T-helper 2 cell treated with Interferon-gamma antibody and Interleukin-4, amounts not matched to agents 5 μg/mL and 100 μg/mL, for 36 hours (primary cell): ENCODE measurements at regions not wholly inside any gene's neighbourhood (a gene's known extent, or its start where the extent isn't known, plus 50 kb on each side); places are given as distances from the start of the nearest gene placed in this dataset.
"Not testable (repeated sequence)": the region's sequence is repeated elsewhere in the genome, so short reads cannot be mapped to it uniquely, and the experiment has no call there.

Source experiments
- DNase-seq: peaks from one replicate; pipeline ENCODE4 v3.0.0; 2021; ENCODE audit warnings: low spot score
- H3K27ac Mint-ChIP-seq: one replicate; pipeline ENCODE4 v1.8.0; 2021; ENCODE audit warnings: mild to moderate bottlenecking, mixed read lengths
- H3K27me3 Mint-ChIP-seq: one replicate; pipeline ENCODE4 v1.8.0; 2021; ENCODE audit warnings: low read depth, mixed read lengths
- H3K36me3 Mint-ChIP-seq: one replicate; pipeline ENCODE4 v1.8.0; 2021; ENCODE audit warnings: low read depth, mixed read lengths
- H3K4me1 Mint-ChIP-seq: one replicate; pipeline ENCODE4 v1.8.0; 2021; ENCODE audit warnings: low read depth, mixed read lengths
- H3K4me3 Mint-ChIP-seq: one replicate; pipeline ENCODE4 v1.8.0; 2022; ENCODE audit warnings: mild to moderate bottlenecking, moderate library complexity, mixed read lengths
- H3K9me3 Mint-ChIP-seq: one replicate; pipeline ENCODE4 v1.8.0; 2021; ENCODE audit warnings: mixed read lengths

DNA sequence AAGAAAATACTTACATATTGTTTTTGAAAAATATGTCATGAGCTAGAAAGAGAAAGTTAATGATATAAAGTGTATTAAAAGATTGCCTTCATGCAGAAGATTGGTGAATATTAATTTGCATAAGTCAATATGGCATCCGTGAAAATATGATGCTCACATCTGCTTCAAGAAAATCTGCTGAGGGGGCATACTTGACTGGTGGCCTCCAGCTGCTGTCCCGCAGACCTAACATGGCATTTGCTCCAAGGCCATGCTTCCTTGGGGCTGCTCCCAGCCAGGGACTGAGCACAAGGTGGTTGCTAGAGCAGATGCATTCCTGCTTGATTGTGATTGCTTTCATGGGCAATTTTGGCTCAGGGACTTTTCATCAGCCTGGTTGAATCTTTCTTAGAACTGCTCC lies 133.8 kb downstream of the TTC6 start:
- DNase-seq: no peak
- H3K9me3 Mint-ChIP-seq: no peaks in the 10 kb centered on the region
- no peaks in the 10 kb centered on the region for H3K36me3 Mint-ChIP-seq
- H3K4me1 Mint-ChIP-seq: no peaks in the 10 kb centered on the region
- no peak overlapping the region for H3K27ac Mint-ChIP-seq
- no peaks in the 10 kb centered on the region for H3K27me3 Mint-ChIP-seq
- H3K4me3 Mint-ChIP-seq: no peak overlapping the region

DNA sequence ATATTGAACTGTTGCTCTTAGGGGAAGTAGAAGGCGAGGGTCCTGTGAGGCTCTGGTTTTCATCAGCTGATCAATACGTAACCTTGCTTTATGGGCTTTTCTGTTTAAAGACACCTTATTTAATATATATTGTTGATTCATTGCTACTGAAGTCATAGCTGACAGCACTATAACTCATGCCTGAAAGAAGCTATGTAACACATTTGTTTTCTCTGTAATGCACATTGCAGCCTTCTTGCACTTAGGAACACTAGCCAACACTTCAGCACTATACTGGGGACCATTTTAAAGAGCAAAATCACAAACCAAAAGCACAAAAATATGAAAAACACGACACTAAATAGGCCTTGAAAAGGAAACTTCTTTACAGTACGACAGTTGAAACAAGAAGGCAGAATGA lies 135.7 kb downstream of the TTC6 start:
- H3K27me3 Mint-ChIP-seq: no peaks in the 10 kb centered on the region
- H3K4me3 Mint-ChIP-seq: no peak overlapping the region
- no peaks in the 10 kb centered on the region for H3K4me1 Mint-ChIP-seq
- H3K9me3 Mint-ChIP-seq: peaks cover 3% of the 10 kb centered on the region
- H3K36me3 Mint-ChIP-seq: no peaks in the 10 kb centered on the region
- no peak overlapping the region for H3K27ac Mint-ChIP-seq
- no peak for DNase-seq

DNA sequence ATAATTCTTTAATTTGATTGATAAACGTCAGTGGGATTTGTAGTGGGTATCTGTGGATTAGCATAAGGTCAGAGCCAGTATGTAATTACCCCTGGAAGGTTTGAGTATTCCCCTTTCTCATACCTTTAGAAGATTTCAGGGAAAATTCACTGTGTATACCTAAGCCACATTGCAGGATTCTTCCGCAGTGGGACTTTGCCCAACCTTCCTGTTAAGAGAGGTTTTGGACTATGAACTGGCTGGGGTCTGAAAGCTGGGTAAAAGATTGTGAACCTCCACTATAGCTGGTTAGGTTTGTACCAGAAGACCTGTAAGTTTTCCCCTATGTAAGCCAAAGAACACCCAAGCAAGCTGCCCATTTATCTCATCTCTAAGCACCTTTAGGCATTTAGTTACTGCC lies 150.2 kb downstream of the TTC6 start:
- no peak overlapping the region for H3K4me3 Mint-ChIP-seq
- no peaks in the 10 kb centered on the region for H3K36me3 Mint-ChIP-seq
- no peak for DNase-seq
- no peak overlapping the region for H3K27ac Mint-ChIP-seq
- no peaks in the 10 kb centered on the region for H3K27me3 Mint-ChIP-seq
- H3K4me1 Mint-ChIP-seq: no peaks in the 10 kb centered on the region
- peaks cover 4% of the 10 kb centered on the region for H3K9me3 Mint-ChIP-seq

DNA sequence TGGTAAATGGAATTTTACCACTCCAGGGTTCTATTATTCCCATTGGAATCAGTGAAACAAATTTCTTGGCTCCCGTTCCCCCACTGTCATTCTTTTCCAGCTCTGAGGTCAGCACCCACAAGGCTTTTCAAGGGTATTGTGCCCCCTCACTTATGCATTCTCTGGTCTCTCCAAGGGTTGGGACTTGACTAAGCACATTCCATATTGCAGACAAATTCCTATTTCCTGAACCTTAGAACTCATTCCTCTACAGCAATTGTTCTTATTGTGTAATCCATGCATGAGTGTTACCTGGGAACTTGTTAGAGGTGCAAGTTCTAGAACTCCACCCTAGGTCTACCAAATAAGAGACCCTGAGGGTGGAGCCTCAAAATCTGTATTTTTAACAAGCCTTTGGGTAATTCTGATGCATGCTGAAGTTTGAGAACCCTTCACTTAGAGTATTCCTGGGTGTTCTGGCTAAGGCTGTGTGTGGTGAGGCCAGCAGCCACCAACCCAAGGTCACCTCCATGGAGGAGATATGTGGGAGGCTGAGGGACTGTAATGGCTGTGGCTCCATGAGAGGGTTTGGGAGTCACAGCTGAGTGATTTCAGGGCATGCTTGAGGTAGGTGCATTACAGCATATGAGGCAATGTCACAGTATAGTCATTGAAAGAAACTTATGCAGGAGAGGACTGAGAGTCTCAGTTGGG lies 150.9 kb downstream of the TTC6 start:
- peaks cover 4% of the 10 kb centered on the region for H3K9me3 Mint-ChIP-seq
- H3K27ac Mint-ChIP-seq: no peak overlapping the region
- no peak for DNase-seq
- no peaks in the 10 kb centered on the region for H3K4me1 Mint-ChIP-seq
- H3K4me3 Mint-ChIP-seq: no peak overlapping the region
- H3K36me3 Mint-ChIP-seq: no peaks in the 10 kb centered on the region
- H3K27me3 Mint-ChIP-seq: no peaks in the 10 kb centered on the region

DNA sequence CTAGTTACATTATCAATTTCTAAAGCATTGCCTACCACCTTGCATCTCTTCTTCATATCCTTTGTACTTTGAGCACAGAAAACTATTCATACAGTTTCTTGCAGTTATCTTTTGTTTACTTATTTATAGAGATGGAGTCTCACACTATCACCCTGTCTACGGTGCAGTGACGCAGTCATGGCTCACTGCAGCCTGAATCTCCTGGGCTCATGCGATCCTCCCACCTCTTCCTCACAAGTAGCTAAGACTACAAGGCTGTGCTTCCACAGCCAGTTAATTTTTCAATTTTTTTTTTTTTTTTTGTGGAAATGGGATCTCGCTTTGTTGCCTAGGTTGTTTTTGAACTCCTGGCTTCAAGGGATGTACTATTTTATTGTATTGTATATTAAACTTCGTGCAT lies 158.0 kb downstream of the TTC6 start:
- no peak for DNase-seq
- H3K27me3 Mint-ChIP-seq: no peaks in the 10 kb centered on the region
- H3K27ac Mint-ChIP-seq: no peak overlapping the region
- H3K9me3 Mint-ChIP-seq: peaks cover 8% of the 10 kb centered on the region
- no peaks in the 10 kb centered on the region for H3K4me1 Mint-ChIP-seq
- H3K4me3 Mint-ChIP-seq: no peak overlapping the region
- H3K36me3 Mint-ChIP-seq: no peaks in the 10 kb centered on the region

DNA sequence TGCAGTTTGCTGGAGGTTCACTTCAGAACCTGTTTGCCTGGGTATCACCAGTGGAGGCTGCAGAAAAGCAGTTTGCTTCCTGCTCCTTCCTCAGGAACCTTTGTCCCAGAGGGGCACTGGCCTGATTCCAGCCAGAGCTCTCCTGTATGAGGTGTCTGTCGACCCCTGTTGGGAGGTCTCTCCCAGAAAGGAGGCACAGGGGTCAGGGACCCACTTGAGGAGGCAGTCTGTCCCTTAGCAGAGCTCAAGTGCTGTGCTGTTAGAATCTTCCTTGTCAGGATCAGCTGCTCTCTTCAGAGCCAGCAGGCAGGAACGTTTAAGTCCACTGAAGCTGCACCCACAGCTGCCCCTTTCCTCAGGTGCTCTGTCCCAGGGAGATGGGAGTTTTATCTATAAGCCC lies 164.8 kb downstream of the TTC6 start:
- H3K4me1 Mint-ChIP-seq, H3K27me3 Mint-ChIP-seq, H3K36me3 Mint-ChIP-seq, H3K4me3 Mint-ChIP-seq, H3K27ac Mint-ChIP-seq, DNase-seq: not testable (repeated sequence)
- peaks cover 22% of the 10 kb centered on the region for H3K9me3 Mint-ChIP-seq

DNA sequence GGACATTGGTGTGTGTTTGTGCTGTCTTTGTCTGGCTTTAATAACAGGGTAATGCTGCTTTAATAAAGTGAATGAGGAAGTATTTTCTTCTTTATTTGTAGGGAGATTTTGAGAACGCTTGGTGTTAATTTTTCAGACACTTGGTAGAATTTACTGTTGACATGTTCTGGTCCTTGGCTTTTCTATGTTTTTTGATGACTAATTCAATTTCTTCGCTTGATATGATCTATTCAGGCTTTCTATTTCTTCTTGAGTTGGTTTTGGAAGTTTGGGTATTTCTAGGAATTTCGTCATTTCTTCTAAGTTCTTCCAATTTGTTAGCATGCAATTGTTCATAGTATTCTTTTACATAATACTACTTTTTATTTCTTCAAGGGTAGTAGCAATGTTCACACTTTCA lies 167.8 kb downstream of the TTC6 start:
- DNase-seq: no peak
- Mint-ChIP-seq H3K4me3 (no peak overlapping the region), H3K9me3 (peaks cover 27% of the 10 kb centered on the region), H3K27ac (no peak overlapping the region), H3K4me1 (no peaks in the 10 kb centered on the region), H3K27me3 (no peaks in the 10 kb centered on the region), H3K36me3 (no peaks in the 10 kb centered on the region)

DNA sequence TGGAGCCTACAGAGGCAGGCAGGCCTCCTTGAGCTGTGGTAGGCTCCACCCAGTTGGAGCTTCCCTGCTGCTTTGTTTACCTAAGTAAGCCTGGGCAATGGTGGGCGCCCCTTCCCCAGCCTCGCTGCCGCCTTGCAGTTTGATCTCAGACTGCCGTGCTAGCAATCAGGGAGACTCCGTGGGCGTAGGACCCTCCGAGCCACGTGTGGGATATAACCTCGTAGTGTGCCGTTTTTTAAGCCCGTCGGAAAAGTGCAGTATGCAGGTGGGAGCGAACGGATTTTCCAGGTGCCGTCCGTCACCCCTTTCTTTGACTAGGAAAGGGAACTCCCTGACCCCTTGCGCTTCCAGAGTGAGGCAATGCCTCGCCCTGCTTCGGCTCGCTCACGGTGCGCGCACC lies 176.9 kb downstream of the TTC6 start:
- H3K36me3 Mint-ChIP-seq: not testable (repeated sequence)

DNA sequence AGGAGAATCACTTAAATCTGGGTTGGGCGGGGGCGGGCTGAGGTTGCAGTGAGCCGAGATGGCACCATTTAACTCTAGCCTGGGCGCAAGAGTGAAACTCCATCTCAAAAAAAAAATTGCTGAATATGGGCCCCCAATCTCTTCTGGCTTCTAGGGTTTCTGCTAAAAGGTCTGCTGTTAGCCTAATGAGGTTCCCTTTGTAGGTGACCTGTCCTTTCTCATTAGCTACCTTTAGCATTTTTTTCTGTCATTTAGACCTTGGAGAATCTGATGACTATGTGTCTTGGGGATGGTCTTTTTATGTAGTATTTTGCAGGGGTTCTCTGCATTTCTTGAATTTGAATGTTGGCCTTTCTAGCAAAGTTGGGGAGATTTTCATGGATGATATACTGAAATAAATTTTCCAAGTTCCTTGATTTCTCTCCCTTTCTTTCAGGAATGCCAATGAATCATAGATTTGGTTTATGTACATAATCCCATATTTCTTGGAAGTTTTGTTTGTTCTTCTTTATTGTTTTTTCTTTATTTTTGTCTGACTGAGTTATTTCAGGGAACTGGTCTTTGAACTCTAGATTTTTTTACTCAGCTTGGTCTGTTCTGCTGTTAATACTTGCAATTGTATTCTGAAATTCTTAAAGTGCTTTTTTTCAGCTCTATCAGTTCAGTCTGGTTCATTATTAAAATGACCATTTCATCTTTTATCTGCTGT lies 181.5 kb downstream of the TTC6 start:
- H3K9me3 Mint-ChIP-seq: peaks cover 42% of the 10 kb centered on the region
- no peaks in the 10 kb centered on the region for H3K36me3 Mint-ChIP-seq
- H3K27me3 Mint-ChIP-seq: no peaks in the 10 kb centered on the region
- H3K4me1 Mint-ChIP-seq: no peaks in the 10 kb centered on the region
- DNase-seq: no peak
- no peak overlapping the region for H3K4me3 Mint-ChIP-seq
- H3K27ac Mint-ChIP-seq: no peak overlapping the region

More for the DNA sequence above, 176.9 kb downstream of the TTC6 start:
- not testable (repeated sequence) for H3K27ac Mint-ChIP-seq, H3K4me1 Mint-ChIP-seq, H3K27me3 Mint-ChIP-seq, H3K4me3 Mint-ChIP-seq, DNase-seq
- H3K9me3 Mint-ChIP-seq: peaks cover 43% of the 10 kb centered on the region

DNA sequence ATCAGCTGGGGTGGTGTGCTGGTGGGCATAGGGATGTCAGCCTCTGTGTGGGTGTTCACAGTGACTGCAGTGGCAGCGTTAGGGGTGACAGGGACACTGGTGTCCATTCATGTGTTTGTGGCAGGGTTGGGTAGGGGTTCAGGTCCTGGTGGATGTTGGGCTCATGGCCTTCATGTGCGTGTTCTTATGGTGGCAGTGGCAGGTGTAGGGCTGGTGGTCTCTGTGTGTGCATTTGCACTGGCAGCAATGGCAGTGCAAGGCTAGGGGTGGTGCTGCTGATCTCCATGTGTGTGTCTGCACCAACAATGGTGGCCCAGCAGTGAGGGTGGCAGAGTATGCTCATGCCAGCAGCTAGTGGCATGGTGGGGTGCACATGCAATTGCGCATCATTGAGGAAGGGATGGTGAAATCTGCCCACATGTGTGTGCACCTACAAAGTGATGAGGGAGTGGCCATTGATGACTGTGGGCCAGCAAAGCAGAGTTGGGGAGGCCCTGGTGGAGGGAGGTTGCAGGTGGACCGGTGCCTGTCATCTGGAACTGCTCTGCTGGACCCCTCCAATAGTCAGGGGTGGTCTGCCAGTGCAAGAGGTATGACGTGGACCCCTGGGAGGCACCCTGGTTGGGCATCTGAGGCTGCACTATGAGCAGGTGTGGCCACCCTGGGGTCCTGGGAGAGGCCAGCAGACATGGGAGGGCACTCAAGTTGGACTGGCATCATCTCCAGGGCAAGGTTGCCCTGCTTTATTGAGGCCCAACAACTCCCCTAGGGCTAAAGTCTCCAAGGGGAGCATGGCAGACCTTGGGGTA lies 182.9 kb downstream of the TTC6 start:
- DNase-seq: no peak
- H3K4me1 Mint-ChIP-seq: no peaks in the 10 kb centered on the region
- no peak overlapping the region for H3K27ac Mint-ChIP-seq
- no peaks in the 10 kb centered on the region for H3K36me3 Mint-ChIP-seq
- no peak overlapping the region for H3K4me3 Mint-ChIP-seq
- H3K27me3 Mint-ChIP-seq: no peaks in the 10 kb centered on the region
- peaks cover 40% of the 10 kb centered on the region for H3K9me3 Mint-ChIP-seq

DNA sequence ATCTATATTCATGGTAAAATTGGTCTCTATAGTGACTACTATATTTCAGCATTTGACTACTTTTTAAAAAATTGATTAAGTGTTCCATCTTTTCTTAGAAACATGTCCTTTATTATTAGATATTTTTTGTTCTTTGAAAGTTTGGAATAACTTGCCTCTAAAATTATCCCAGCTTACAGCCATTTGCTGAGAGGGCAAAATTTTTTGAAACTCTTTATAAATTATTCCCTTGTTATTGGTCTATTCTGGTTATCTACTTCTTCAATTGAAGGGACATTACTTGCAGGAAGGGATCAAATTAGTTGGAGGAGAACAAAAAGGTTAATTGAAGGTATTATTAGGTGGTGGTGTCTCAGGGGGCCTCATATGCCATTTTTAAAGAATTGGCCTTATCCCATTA lies 184.1 kb downstream of the TTC6 start:
- Mint-ChIP-seq H3K27ac (no peak overlapping the region), H3K9me3 (peaks cover 35% of the 10 kb centered on the region), H3K4me1 (no peaks in the 10 kb centered on the region), H3K27me3 (no peaks in the 10 kb centered on the region), H3K4me3 (no peak overlapping the region), H3K36me3 (no peaks in the 10 kb centered on the region)
- DNase-seq: no peak

DNA sequence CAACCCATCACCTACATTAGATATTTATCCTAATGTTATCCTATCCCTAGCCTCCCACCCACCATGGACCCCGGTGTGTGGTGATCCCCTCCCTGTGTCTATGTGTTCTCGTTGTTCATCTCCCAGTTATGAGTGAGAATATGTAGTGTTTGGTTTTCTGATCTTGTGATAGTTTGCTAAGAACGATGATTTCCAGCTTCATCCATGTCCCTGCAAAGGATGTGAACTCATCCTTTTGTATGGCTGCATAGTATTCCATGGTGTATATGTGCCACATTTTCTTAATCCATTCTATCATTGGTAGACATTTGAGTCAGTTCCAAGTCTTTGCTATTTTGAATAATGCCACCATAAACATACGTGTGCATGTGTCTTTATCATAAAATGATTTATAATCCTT lies 185.3 kb downstream of the TTC6 start:
- H3K36me3 Mint-ChIP-seq, H3K4me1 Mint-ChIP-seq, DNase-seq, H3K27ac Mint-ChIP-seq, H3K4me3 Mint-ChIP-seq, H3K27me3 Mint-ChIP-seq: not testable (repeated sequence)
- H3K9me3 Mint-ChIP-seq: peaks cover 27% of the 10 kb centered on the region

DNA sequence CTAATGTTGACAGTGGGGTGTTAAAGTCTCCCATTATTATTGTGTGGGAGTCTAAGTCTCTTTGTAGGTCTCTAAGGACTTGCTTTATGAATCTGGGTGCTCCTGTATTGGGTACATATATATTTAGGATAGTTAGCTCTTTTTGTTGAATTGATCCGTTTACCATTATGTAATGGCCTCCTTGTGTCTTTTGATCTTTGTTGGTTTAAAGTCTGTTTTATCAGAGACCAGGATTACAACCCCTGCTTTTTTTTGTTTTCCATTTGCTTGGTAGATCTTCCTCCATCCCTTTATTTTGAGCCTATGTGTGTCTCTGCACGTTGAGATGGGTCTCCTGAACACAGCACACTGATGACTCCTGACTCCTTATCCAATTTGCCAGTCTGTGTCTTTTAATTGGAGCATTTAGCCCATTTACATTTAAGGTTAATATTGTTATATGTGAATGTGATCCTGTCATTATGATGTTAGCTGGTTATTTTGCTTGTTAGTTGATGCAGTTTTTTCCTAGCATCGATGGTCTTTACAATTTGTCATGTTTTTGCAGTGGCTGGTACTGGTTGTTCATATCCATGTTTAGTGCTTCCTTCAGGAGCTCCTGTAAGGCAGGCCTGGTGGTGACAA lies 188.9 kb downstream of the TTC6 start:
- not testable (repeated sequence) for H3K27ac Mint-ChIP-seq, H3K36me3 Mint-ChIP-seq, DNase-seq, H3K4me1 Mint-ChIP-seq, H3K4me3 Mint-ChIP-seq, H3K27me3 Mint-ChIP-seq
- peaks cover 11% of the 10 kb centered on the region for H3K9me3 Mint-ChIP-seq

DNA sequence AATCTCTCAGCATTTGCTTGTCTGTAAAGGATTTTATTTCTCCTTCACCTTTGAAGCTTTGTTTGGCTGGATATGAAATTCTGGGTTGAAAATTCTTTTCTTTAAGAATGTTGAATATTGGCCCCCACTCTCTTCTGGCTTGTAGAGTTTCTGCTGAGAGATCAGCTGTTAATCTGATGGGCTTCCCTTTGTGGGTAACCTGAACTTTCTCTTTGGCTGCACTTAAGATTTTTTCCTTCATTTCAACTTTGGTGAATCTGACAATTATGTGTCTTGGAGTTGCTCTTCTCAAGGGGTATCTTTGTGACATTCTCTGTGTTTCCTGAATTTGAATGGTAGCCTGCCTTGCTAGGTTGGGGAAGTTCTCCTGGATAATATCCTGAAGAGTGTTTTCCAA lies 189.4 kb downstream of the TTC6 start:
- not testable (repeated sequence) for H3K27ac Mint-ChIP-seq, H3K4me1 Mint-ChIP-seq, H3K27me3 Mint-ChIP-seq, DNase-seq, H3K4me3 Mint-ChIP-seq, H3K36me3 Mint-ChIP-seq
- peaks cover 11% of the 10 kb centered on the region for H3K9me3 Mint-ChIP-seq
